Mesothelial cell of epicardium (in vitro differentiated cells): ENCODE measurements at regions not wholly inside any gene's neighbourhood (a gene's known extent, or its start where the extent isn't known, plus 50 kb on each side); places are given as distances from the start of the nearest gene placed in this dataset.

Experiments used
- DNase-seq, 2 experiments: peaks; one replicate each; pipeline ENCODE4 v3.0.0; 2021; ENCODE audit warnings: low spot score in 2 of 2; ENCODE audit not compliant: unreplicated experiment in 2 of 2
- H3K27ac Mint-ChIP-seq: 2 replicates; pipeline ENCODE4 v1.8.0; 2021; ENCODE audit warnings: mixed read lengths
- H3K27me3 Mint-ChIP-seq: 2 replicates; pipeline ENCODE4 v1.8.0; 2021; ENCODE audit warnings: low read depth, mixed read lengths
- H3K36me3 Mint-ChIP-seq: 2 replicates; pipeline ENCODE4 v1.8.0; 2021; ENCODE audit warnings: mixed read lengths
- H3K4me1 Mint-ChIP-seq: 2 replicates; pipeline ENCODE4 v1.8.0; 2021; ENCODE audit warnings: mixed read lengths
- H3K4me3 Mint-ChIP-seq: 2 replicates; pipeline ENCODE4 v1.8.0; 2021; ENCODE audit warnings: mild to moderate bottlenecking, moderate library complexity, mixed read lengths
- H3K9me3 Mint-ChIP-seq: 2 replicates; pipeline ENCODE4 v1.8.0; 2021; ENCODE audit warnings: mixed read lengths
- TF ChIP-seq, protein P1 (sequence below): fragments of 200-600 bp; sonication (generic); IDR thresholded peaks from one replicate; pipeline ENCODE4 v1.5.0; 2021; ENCODE audit warnings: antibody characterized with exemption; ENCODE audit not compliant: unreplicated experiment

DNA sequence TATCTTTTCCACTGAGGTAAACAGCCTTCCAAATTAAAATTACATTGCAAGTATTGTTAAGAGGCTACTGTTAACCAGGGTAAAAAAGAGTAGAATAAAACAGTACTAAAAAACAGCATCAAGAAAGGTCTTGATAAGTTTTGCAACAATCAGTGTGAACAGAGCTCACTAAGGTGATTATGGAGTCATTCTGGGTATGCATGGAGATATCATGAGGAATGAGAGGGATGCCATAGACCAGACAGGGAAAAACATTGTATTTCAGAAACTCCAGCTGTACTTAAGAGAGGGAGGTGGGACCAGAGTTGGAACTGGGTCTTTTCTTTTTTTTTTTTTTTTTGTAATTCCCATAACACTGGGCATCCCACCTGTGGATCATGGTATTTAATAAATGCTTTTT lies 549.6 kb downstream of the INHBA start:
- H3K36me3 Mint-ChIP-seq: no peaks in the 10 kb centered on the region
- peaks cover under 1% of the 10 kb centered on the region for H3K9me3 Mint-ChIP-seq
- no peak overlapping the region for H3K27ac Mint-ChIP-seq
- H3K4me1 Mint-ChIP-seq: peaks cover 6% of the 10 kb centered on the region
- TF ChIP-seq, protein P1, sequence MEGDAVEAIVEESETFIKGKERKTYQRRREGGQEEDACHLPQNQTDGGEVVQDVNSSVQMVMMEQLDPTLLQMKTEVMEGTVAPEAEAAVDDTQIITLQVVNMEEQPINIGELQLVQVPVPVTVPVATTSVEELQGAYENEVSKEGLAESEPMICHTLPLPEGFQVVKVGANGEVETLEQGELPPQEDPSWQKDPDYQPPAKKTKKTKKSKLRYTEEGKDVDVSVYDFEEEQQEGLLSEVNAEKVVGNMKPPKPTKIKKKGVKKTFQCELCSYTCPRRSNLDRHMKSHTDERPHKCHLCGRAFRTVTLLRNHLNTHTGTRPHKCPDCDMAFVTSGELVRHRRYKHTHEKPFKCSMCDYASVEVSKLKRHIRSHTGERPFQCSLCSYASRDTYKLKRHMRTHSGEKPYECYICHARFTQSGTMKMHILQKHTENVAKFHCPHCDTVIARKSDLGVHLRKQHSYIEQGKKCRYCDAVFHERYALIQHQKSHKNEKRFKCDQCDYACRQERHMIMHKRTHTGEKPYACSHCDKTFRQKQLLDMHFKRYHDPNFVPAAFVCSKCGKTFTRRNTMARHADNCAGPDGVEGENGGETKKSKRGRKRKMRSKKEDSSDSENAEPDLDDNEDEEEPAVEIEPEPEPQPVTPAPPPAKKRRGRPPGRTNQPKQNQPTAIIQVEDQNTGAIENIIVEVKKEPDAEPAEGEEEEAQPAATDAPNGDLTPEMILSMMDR: no peak
- no peak for DNase-seq
- no peaks in the 10 kb centered on the region for H3K27me3 Mint-ChIP-seq
- no peak overlapping the region for H3K4me3 Mint-ChIP-seq

DNA sequence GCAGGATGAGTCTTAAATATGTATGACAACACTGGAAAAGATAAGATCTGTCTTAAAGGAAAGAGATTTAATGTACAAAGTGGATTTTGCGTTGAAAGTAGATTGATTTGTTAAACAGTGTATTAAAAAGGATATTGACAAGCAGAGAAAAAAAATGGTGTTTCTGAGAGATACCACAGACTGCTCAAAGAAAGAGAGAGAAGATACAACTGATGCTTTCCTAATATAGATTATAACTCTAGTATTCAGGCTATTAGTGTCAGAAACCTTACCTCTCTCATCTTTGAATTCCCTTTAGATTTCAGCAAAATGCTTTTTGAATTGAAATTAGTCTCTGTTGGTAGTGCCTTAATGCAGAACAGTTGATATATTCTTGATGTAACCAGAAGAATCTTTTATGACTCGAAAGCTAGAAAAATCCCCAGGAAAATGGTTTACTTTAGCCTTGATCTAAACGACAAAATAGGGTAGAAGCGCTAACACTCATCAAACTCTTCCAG lies 550.7 kb downstream of the INHBA start:
- H3K4me3 Mint-ChIP-seq: no peak overlapping the region
- no peak for DNase-seq
- H3K27me3 Mint-ChIP-seq: no peaks in the 10 kb centered on the region
- H3K4me1 Mint-ChIP-seq: peaks cover 13% of the 10 kb centered on the region
- no peaks in the 10 kb centered on the region for H3K9me3 Mint-ChIP-seq
- H3K27ac Mint-ChIP-seq: no peak overlapping the region
- H3K36me3 Mint-ChIP-seq: no peaks in the 10 kb centered on the region
- TF ChIP-seq, protein P1: no peak

GRCh38 chr7:41149576-41149975 lies 553.3 kb downstream of the INHBA start:
- H3K27ac Mint-ChIP-seq: no peak overlapping the region
- H3K9me3 Mint-ChIP-seq: no peaks in the 10 kb centered on the region
- peaks cover 16% of the 10 kb centered on the region for H3K4me1 Mint-ChIP-seq
- no peak overlapping the region for H3K4me3 Mint-ChIP-seq
- no peak for DNase-seq
- TF ChIP-seq, protein P1: no peak
- H3K36me3 Mint-ChIP-seq: no peaks in the 10 kb centered on the region
- H3K27me3 Mint-ChIP-seq: no peaks in the 10 kb centered on the region

- Mint-ChIP-seq H3K4me1 (peaks cover 16% of the 10 kb centered on the region), H3K9me3 (no peaks in the 10 kb centered on the region), H3K27me3 (no peaks in the 10 kb centered on the region), H3K4me3 (no peak overlapping the region), H3K36me3 (no peaks in the 10 kb centered on the region), H3K27ac (no peak overlapping the region)
- no peak for DNase-seq
- TF ChIP-seq, protein P1: no peak
Measured at GRCh38 chr7:41148521-41148951, 554.4 kb downstream of the INHBA start.

- H3K9me3 Mint-ChIP-seq: no peaks in the 10 kb centered on the region
- H3K36me3 Mint-ChIP-seq: no peaks in the 10 kb centered on the region
- H3K27ac Mint-ChIP-seq: peak overlapping the region; percentile 42
- peaks cover 16% of the 10 kb centered on the region for H3K4me1 Mint-ChIP-seq
- no peak for DNase-seq
- H3K27me3 Mint-ChIP-seq: no peaks in the 10 kb centered on the region
- TF ChIP-seq, protein P1: no peak
- no peak overlapping the region for H3K4me3 Mint-ChIP-seq
Measured at GRCh38 chr7:41147606-41148485, 555.0 kb downstream of the INHBA start.
